AG04449 (cell line): ENCODE measurements at regions not wholly inside any gene's neighbourhood (a gene's known extent, or its start where the extent isn't known, plus 50 kb on each side); places are given as distances from the start of the nearest gene placed in this dataset.

ENCODE experiments used
- CTCF ChIA-PET: fragments of 350-600 bp; formaldehyde crosslinking; extraction: SDS; loops from one replicate; lab custom pipeline; 2021; ENCODE audit warnings: antibody characterized with exemption; lab: Yijun Ruan, JAX
- POLR2A ChIA-PET: fragments of 400-600, 350-600 bp; formaldehyde crosslinking; extraction: SDS; loops from one replicate; lab custom pipeline; 2020; ENCODE audit warnings: antibody characterized with exemption, inconsistent platforms; lab: Yijun Ruan, JAX
- DNase-seq: peaks from one replicate; pipeline ENCODE4 v3.0.0-alpha.2; 2010; ENCODE audit warnings: low read depth, low spot score
- H3K4me3 ChIP-seq: 2 replicates; pipeline ENCODE4 v1.5.1; 2011; ENCODE audit warnings: low read depth, mild to moderate bottlenecking, control low read depth, low read length
- TF ChIP-seq, protein P1 (sequence below): IDR thresholded peaks from one replicate; pipeline ENCODE4 v1.5.1; 2011; ENCODE audit warnings: mild to moderate bottlenecking, moderate library complexity, low read length, control low read depth, inconsistent platforms; ENCODE audit not compliant: insufficient read depth; ENCODE audit errors: missing control alignments

DNA sequence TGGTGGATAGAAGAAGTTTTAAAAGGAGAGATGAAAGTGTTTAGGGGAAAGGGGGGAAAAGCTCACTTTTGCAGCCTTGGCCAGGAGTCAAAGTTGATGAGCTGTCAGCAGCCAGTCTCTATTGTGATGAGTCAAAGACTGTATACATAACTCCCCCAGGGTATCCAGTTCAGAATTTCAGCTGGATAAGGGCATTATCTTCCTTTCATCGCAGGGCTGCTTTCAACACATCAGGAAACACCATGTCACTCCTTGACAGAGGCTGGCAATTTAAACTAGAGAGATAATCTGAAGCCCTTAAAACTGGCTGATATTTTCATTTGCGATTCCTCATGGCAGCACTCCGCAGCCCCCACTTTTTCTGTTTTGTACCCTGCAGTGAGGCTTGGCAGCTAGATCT, 328.5 kb downstream of the TBX15 start:
- TF ChIP-seq, protein P1, sequence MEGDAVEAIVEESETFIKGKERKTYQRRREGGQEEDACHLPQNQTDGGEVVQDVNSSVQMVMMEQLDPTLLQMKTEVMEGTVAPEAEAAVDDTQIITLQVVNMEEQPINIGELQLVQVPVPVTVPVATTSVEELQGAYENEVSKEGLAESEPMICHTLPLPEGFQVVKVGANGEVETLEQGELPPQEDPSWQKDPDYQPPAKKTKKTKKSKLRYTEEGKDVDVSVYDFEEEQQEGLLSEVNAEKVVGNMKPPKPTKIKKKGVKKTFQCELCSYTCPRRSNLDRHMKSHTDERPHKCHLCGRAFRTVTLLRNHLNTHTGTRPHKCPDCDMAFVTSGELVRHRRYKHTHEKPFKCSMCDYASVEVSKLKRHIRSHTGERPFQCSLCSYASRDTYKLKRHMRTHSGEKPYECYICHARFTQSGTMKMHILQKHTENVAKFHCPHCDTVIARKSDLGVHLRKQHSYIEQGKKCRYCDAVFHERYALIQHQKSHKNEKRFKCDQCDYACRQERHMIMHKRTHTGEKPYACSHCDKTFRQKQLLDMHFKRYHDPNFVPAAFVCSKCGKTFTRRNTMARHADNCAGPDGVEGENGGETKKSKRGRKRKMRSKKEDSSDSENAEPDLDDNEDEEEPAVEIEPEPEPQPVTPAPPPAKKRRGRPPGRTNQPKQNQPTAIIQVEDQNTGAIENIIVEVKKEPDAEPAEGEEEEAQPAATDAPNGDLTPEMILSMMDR, result no peak
- no peak for DNase-seq
- H3K4me3 ChIP-seq, result no peak overlapping the region
- POLR2A ChIA-PET, result no interaction called here
- CTCF ChIA-PET, result no interaction called here

DNA sequence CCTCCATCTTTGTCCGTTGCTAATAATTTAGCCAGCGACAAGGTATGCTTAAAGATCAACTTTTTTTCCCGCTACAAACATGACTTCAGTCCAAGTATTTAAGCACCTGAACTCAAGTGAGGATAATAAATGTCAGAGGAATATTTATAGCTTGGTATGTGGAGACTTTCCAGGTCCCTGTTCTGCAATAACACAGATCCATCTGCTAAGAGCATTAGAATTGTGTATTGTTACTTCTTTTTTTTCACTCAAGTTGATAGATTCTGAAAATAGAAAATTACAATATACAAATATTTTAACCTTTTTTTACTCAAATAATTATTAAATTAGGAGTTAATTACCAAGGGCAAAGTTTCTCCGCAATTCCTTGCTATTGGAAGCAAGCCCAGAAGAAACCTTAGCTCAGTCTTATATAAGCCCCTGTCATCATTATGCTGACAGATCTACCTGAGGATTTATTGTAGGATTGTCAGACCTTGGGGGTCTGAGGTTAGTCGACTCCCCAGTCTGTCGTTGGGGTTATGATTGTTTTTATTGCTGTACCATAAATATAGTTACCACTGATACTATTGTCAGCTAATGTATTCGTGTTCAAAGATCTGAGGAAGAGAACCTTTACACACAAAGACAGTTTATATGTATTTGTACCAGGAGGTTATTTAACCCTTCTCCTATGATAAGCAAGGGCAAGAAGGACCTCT, 337.9 kb downstream of the TBX15 start:
- TF ChIP-seq, protein P1, result no peak
- no peak for DNase-seq
- ChIA-PET POLR2A (no interaction called here), CTCF (no interaction called here)
- H3K4me3 ChIP-seq, result no peak overlapping the region

DNA sequence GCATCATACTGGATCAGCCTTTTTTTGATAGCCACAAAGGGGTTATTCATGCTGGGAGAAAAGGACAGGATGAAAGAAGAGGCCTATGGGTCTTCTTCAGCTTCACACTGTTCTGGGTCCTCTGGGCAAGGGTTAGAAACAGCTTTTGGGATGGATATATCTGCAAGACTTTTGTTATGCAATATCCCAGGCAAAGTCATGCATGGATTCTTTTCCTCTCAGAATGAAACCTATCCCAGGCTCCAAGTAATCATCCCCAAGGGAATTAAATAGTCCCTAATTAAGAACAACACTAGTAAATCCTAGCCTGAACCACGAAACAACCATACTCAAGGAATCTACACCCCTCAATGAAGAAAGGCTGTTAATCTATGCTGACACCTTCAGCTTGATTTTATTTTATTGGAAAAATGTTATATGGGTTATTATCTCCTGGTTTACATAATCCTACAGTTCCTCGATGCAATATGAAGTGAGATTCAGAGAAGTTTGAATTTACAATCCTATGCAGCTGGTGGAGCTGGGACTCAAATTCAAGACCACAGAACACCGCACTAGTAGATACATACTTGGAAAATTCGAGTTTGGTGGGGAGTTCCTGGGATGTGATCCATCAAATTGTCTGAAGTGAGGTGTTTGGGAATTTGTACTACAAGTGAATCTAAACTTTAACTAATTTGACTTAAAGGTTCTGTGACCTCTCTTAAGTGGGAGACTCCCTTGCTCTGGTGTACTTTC, 338.6 kb downstream of the TBX15 start:
- DNase-seq, result no peak
- TF ChIP-seq, protein P1, result no peak
- H3K4me3 ChIP-seq, result no peak overlapping the region
- ChIA-PET POLR2A (no interaction called here), CTCF (no interaction called here)

DNA sequence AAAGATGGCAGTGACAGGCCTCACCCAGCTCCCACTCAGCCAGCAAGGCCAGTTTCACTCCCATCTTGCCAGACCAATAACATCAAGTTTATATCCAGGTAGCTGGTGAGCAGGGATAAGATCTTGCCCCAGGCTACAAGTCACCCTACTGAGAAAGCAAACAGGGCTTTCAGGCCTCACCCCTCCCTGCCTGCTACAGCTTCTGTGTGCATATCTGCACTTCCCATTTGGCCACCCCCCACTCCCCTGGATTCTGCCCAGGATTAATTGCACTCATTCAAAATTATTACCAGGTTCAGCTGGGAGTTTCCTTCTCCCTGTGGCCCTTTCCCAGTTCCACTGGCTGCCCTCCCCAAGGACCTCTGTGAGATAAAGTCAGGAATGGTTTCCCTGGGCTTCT, 352.1 kb downstream of the TBX15 start:
- H3K4me3 ChIP-seq, result no peak overlapping the region
- TF ChIP-seq, protein P1, result no peak
- ChIA-PET POLR2A (no interaction called here), CTCF (no interaction called here)
- DNase-seq, result no peak

DNA sequence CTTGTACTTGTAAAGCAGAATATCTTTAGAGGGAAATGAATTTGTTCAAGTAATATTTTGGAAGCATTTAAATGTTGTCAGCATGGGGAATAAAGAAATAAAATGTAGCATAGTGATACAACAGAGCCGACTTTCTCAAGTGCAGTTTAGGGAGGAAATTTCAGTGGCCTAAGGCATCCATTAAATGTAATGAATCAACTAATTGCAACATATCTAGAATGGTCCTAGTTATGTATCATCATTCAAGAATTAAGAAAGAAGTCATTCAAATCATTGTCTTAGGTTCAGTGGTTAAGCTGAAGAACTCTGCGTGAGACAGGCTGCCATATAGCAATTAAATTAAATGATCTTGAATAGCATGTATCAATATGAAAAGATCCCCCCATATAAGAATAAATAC, 360.7 kb downstream of the TBX15 start:
- no peak overlapping the region for H3K4me3 ChIP-seq
- ChIA-PET POLR2A (no interaction called here), CTCF (no interaction called here)
- DNase-seq, result no peak
- TF ChIP-seq, protein P1, result no peak

DNA sequence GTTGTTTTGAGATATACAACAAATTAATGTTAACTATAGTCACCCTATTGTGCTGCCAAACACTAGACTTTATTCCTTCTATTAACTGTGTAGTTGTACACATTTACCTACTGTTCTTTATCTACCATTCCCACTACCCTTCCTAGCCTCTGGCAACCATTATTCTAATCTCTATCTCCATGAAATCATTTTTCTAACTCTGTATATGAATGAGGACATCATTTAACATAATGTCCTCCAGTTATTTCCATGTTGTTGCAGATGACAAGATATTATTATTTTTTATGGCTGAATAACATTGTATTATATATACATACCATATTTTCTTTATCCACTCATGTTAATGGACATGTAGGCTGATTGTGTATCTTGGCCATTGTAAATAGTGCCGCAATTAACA, 366.3 kb downstream of the TBX15 start:
- POLR2A ChIA-PET, result no interaction called here
- CTCF ChIA-PET, result no interaction called here

More for the DNA sequence above, 366.3 kb downstream of the TBX15 start:
- TF ChIP-seq, protein P1, result no peak
- H3K4me3 ChIP-seq, result no peak overlapping the region
- no peak for DNase-seq
